HEK293 (cell line): ENCODE measurements at regions not wholly inside any gene's neighbourhood (a gene's known extent, or its start where the extent isn't known, plus 50 kb on each side); places are given as distances from the start of the nearest gene placed in this dataset.

Experiments used
- CTCF ChIA-PET: fragments of 350-600 bp; formaldehyde crosslinking; extraction: SDS; loops from one replicate; lab custom pipeline; 2021; ENCODE audit warnings: antibody characterized with exemption; lab: Yijun Ruan, JAX
- POLR2A ChIA-PET: fragments of 300-600 bp; formaldehyde crosslinking; extraction: SDS; loops from one replicate; lab custom pipeline; 2020; ENCODE audit warnings: antibody characterized with exemption, inconsistent platforms; lab: Yijun Ruan, JAX
- H3K27ac ChIP-seq: fragments of 200-500 bp; sonication (Bioruptor generic); 2 replicates; pipeline ENCODE4 v1.5.1; 2014; ENCODE audit warnings: low read depth, low read length, control low read depth, inconsistent platforms; ENCODE audit errors: extremely low read depth
- H3K36me3 ChIP-seq, 2 experiments: fragments of 200-500 bp in 1 of 2; sonication (Bioruptor generic) in 1 of 2; 1 replicate in 1 of 2; 2 replicates in 1 of 2; pipeline ENCODE4 v1.5.1; 2014 to 2017; ENCODE audit warnings: inconsistent platforms in 2 of 2, low read length in 2 of 2; ENCODE audit not compliant: control insufficient read depth in 2 of 2, insufficient read depth in 1 of 2
- H3K4me1 ChIP-seq: fragments of 200-500 bp; sonication (Bioruptor generic); 2 replicates; pipeline ENCODE4 v1.5.1; 2014; ENCODE audit warnings: mild to moderate bottlenecking, low read length, inconsistent platforms; ENCODE audit not compliant: control insufficient read depth, insufficient read depth
- H3K4me3 ChIP-seq: 2 replicates; pipeline ENCODE4 v1.5.1; 2011; ENCODE audit warnings: low read depth, mild to moderate bottlenecking, control low read depth, low read length, moderate library complexity
- H3K9me3 ChIP-seq: fragments of 200-500 bp; sonication (Bioruptor generic); 2 replicates; pipeline ENCODE4 v1.5.1; 2014; ENCODE audit warnings: low read depth, low read length, inconsistent platforms; ENCODE audit not compliant: control insufficient read depth, insufficient read depth
- CTCF ChIP-seq: fragments of 450-650 bp; formaldehyde crosslinking; IDR thresholded peaks from 2 replicates; pipeline ENCODE4 v1.5.1; 2016; ENCODE audit warnings: missing biosample characterization, missing genetic modification characterization
- GLI2 ChIP-seq: fragments of 450-650 bp; formaldehyde crosslinking; IDR thresholded peaks from 2 replicates; pipeline ENCODE4; 2017; ENCODE audit warnings: missing biosample characterization, missing genetic modification characterization, low read depth, borderline replicate concordance
- GLIS2 ChIP-seq: fragments of 450-650 bp; formaldehyde crosslinking; IDR thresholded peaks from 2 replicates; pipeline ENCODE4 v1.5.1; 2016; ENCODE audit warnings: missing biosample characterization, missing genetic modification characterization
- KLF1 ChIP-seq: fragments of 450-650 bp; formaldehyde crosslinking; IDR thresholded peaks from 2 replicates; pipeline ENCODE4 v1.5.1; 2016; ENCODE audit warnings: missing biosample characterization, missing genetic modification characterization
- OVOL3 ChIP-seq: fragments of 450-650 bp; formaldehyde crosslinking; IDR thresholded peaks from 2 replicates; pipeline ENCODE4 v1.5.1; 2016; ENCODE audit warnings: missing biosample characterization, missing genetic modification characterization
- ZBTB11 ChIP-seq: fragments of 450-650 bp; formaldehyde crosslinking; conservative IDR thresholded peaks from 2 replicates; pipeline ENCODE4 v1.5.1; 2016; ENCODE audit warnings: low read depth, missing biosample characterization, missing genetic modification characterization
- ZBTB17 ChIP-seq: fragments of 450-650 bp; formaldehyde crosslinking; IDR thresholded peaks from 2 replicates; pipeline ENCODE4 v1.5.1; 2016; ENCODE audit warnings: missing biosample characterization, missing genetic modification characterization
- ZBTB26 ChIP-seq: fragments of 450-650 bp; formaldehyde crosslinking; optimal IDR thresholded peaks from 2 replicates; pipeline ENCODE3; 2016; ENCODE audit warnings: missing biosample characterization, mild to moderate bottlenecking, missing genetic modification characterization
- ZFP41 ChIP-seq: fragments of 450-650 bp; formaldehyde crosslinking; IDR thresholded peaks from 2 replicates; pipeline ENCODE4 v1.5.1; 2016; ENCODE audit warnings: missing biosample characterization, missing genetic modification characterization, borderline replicate concordance
- ZNF138 ChIP-seq: fragments of 450-650 bp; formaldehyde crosslinking; IDR thresholded peaks from 2 replicates; pipeline ENCODE4 v1.5.1; 2016; ENCODE audit warnings: missing biosample characterization, missing genetic modification characterization, borderline replicate concordance
- ZNF175 ChIP-seq: fragments of 450-650 bp; formaldehyde crosslinking; IDR thresholded peaks from 2 replicates; pipeline ENCODE4 v1.5.1; 2016; ENCODE audit warnings: missing biosample characterization, missing genetic modification characterization
- ZNF184 ChIP-seq: fragments of 450-650 bp; IDR thresholded peaks from 2 replicates; pipeline ENCODE4 v1.5.1; 2018; ENCODE audit warnings: missing biosample characterization, mild to moderate bottlenecking, missing genetic modification characterization
- ZNF223 ChIP-seq: fragments of 450-650 bp; formaldehyde crosslinking; IDR thresholded peaks from 2 replicates; pipeline ENCODE4 v1.5.1; 2016; ENCODE audit warnings: missing biosample characterization, missing genetic modification characterization
- ZNF362 ChIP-seq: fragments of 450-650 bp; formaldehyde crosslinking; IDR thresholded peaks from 2 replicates; pipeline ENCODE4 v1.5.1; 2016; ENCODE audit warnings: missing biosample characterization, missing genetic modification characterization
- ZNF501 ChIP-seq: fragments of 450-650 bp; formaldehyde crosslinking; IDR thresholded peaks from 2 replicates; pipeline ENCODE4 v1.5.1; 2016; ENCODE audit warnings: missing biosample characterization, missing genetic modification characterization
- ZNF530 ChIP-seq: fragments of 450-650 bp; formaldehyde crosslinking; IDR thresholded peaks from 2 replicates; pipeline ENCODE4 v1.5.1; 2016; ENCODE audit warnings: low read depth, missing biosample characterization, missing genetic modification characterization
- ZNF558 ChIP-seq: fragments of 450-650 bp; formaldehyde crosslinking; IDR thresholded peaks from 2 replicates; pipeline ENCODE4 v1.5.1; 2016; ENCODE audit warnings: missing biosample characterization, missing genetic modification characterization
- ZNF585B ChIP-seq: fragments of 450-650 bp; formaldehyde crosslinking; IDR thresholded peaks from 2 replicates; pipeline ENCODE4 v1.5.1; 2016; ENCODE audit warnings: missing biosample characterization, missing genetic modification characterization
- ZNF610 ChIP-seq: fragments of 450-650 bp; formaldehyde crosslinking; IDR thresholded peaks from 2 replicates; pipeline ENCODE4 v1.5.1; 2016; ENCODE audit warnings: missing biosample characterization, missing genetic modification characterization, borderline replicate concordance
- ZNF645 ChIP-seq: fragments of 450-650 bp; formaldehyde crosslinking; IDR thresholded peaks from 2 replicates; pipeline ENCODE4; 2016; ENCODE audit warnings: missing biosample characterization, missing genetic modification characterization
- ZNF660 ChIP-seq: fragments of 450-650 bp; IDR thresholded peaks from 2 replicates; pipeline ENCODE4 v1.5.1; 2018; ENCODE audit warnings: missing biosample characterization, mild to moderate bottlenecking, missing genetic modification characterization
- ZNF707 ChIP-seq: fragments of 450-650 bp; formaldehyde crosslinking; IDR thresholded peaks from 2 replicates; pipeline ENCODE4 v1.5.1; 2016; ENCODE audit warnings: missing biosample characterization, missing genetic modification characterization
- ZNF777 ChIP-seq: fragments of 450-650 bp; formaldehyde crosslinking; IDR thresholded peaks from 2 replicates; pipeline ENCODE4 v1.5.1; 2017; ENCODE audit warnings: missing biosample characterization, missing genetic modification characterization, borderline replicate concordance
- ZSCAN18 ChIP-seq: fragments of 450-650 bp; formaldehyde crosslinking; IDR thresholded peaks from 2 replicates; pipeline ENCODE4 v1.5.1; 2016; ENCODE audit warnings: missing biosample characterization, missing genetic modification characterization
- ZSCAN5A ChIP-seq: fragments of 450-650 bp; formaldehyde crosslinking; IDR thresholded peaks from 2 replicates; pipeline ENCODE4 v1.5.1; 2016; ENCODE audit warnings: missing biosample characterization, missing genetic modification characterization

- TF ChIP-seq ZNF707 (tag by site-specific recombination) = no peak
- TF ChIP-seq ZNF777 (tag by site-specific recombination) = no peak
- TF ChIP-seq ZFP41 (tag by site-specific recombination) = no peak
- no peak for TF ChIP-seq ZNF138 (tag by site-specific recombination)
- TF ChIP-seq OVOL3 (tag by site-specific recombination) = no peak
- TF ChIP-seq ZNF175 (tag by site-specific recombination) = no peak
- TF ChIP-seq ZNF660 (tag by site-specific recombination) = no peak
- TF ChIP-seq ZNF223 (tag by site-specific recombination) = no peak
- TF ChIP-seq ZNF184 (tag by site-specific recombination) = no peak
- TF ChIP-seq ZNF362 = no peak
- TF ChIP-seq ZBTB11 (tag by site-specific recombination) = no peak
- POLR2A ChIA-PET = no interaction called here
- peaks cover 32% of the 10 kb centered on the region for H3K4me1 ChIP-seq
- H3K27ac ChIP-seq = no peak overlapping the region
- H3K4me3 ChIP-seq = no peak overlapping the region
- H3K36me3 ChIP-seq = no peaks in the 10 kb centered on the region
- CTCF ChIA-PET = no interaction called here
- H3K9me3 ChIP-seq = no peaks in the 10 kb centered on the region
These were observed 60.6 kb downstream of the SCG2 start for GRCh38 chr2:223541546-223541945.

GRCh38 chr2:223542501-223542900 lies 59.7 kb downstream of the SCG2 start:
- Histone ChIP-seq H3K4me1 (peaks cover 25% of the 10 kb centered on the region), H3K4me3 (no peak overlapping the region), H3K9me3 (no peaks in the 10 kb centered on the region), H3K36me3 (no peaks in the 10 kb centered on the region), H3K27ac (no peak overlapping the region)
- no peak for TF ChIP-seq ZNF610 (tag by site-specific recombination)
- TF ChIP-seq ZBTB17 (tag by site-specific recombination) = no peak
- TF ChIP-seq ZNF645 (tag by site-specific recombination) = no peak
- TF ChIP-seq ZNF501 (tag by site-specific recombination) = no peak
- no peak for TF ChIP-seq GLIS2
- no peak for TF ChIP-seq CTCF (tag by site-specific recombination)
- no peak for TF ChIP-seq ZNF558 (tag by site-specific recombination)
- no peak for TF ChIP-seq ZNF223 (tag by site-specific recombination)
- no peak for TF ChIP-seq ZNF530 (tag by site-specific recombination)
- no peak for TF ChIP-seq ZBTB26 (tag by site-specific recombination)
- TF ChIP-seq GLI2 (tag by site-specific recombination) = no peak
- no peak for TF ChIP-seq ZSCAN5A (tag by site-specific recombination)
- TF ChIP-seq ZNF585B (tag by site-specific recombination) = no peak
- TF ChIP-seq KLF1 (tag by site-specific recombination) = no peak
- TF ChIP-seq ZSCAN18 = no peak
- ChIA-PET POLR2A (no interaction called here), CTCF (no interaction called here)
